ENCODE measurements at regions not wholly inside any gene's neighbourhood (a gene's known extent, or its start where the extent isn't known, plus 50 kb on each side); places are given as distances from the start of the nearest gene placed in this dataset.
A peak's percentile ranks its signal among the peaks of the same experiment; 100 is the strongest.

- no peaks in the 10 kb centered on the region for H3K79me2 ChIP-seq (ENCODE audit: control insufficient read depth, insufficient read depth, low read length)
- no peaks in the 10 kb centered on the region for H3K4me1 ChIP-seq (ENCODE audit: control insufficient read depth, insufficient read depth, low read length)
- SMC1A ChIA-PET (ENCODE audit: uncharacterized antibody, unreplicated experiment): no interaction called here
- POLR2A ChIA-PET: no interaction called here
- ATAC-seq: peak; percentile 25; the same call in 2 of the 3 replicates
- BruUV-seq (replicated peaks): no TSS peak
- no peak overlapping the region for H3K4me2 ChIP-seq (ENCODE audit: control insufficient read depth, insufficient read depth)
- WGBS (ENCODE audit: insufficient coverage, insufficient replicate concordance, low lambda C conversion rate, missing lambda C conversion rate): 5% methylated on average over 2 of the region's 2 CpGs
- TF ChIP-seq NFXL1 (IDR thresholded peaks at IDR 0.05; ENCODE audit: borderline replicate concordance) (no peak), MYB (IDR thresholded peaks at IDR 0.05; ENCODE audit: borderline replicate concordance, low read depth, low read length) (no peak), ZNF592 (IDR thresholded peaks at IDR 0.05) (no peak), SUZ12 (IDR thresholded peaks at IDR 0.05; ENCODE audit: unreplicated experiment) (no peak), FOXM1 (IDR thresholded peaks at IDR 0.05; ENCODE audit: low read depth, low read length) (no peak), SMARCA5 (IDR thresholded peaks at IDR 0.05) (no peak), ZBED1 (IDR thresholded peaks at IDR 0.05; ENCODE audit: borderline replicate concordance) (no peak), SPI1 (IDR thresholded peaks at IDR 0.05; ENCODE audit: borderline replicate concordance, insufficient read depth, low read depth, low read length) (no peak)
- H2AFZ ChIP-seq (ENCODE audit: control insufficient read depth, low read depth, low read length): no peak overlapping the region
- H3K27ac ChIP-seq (ENCODE audit: control insufficient read depth, insufficient read depth): no peak overlapping the region
- RAD21 ChIA-PET (ENCODE audit: unreplicated experiment): interaction anchor here (0.7 kb wide), 1 partner anchor 104 kb away, joined by 3 read pairs; no protein-coding TSS in a partner anchor
- no peak for FAIRE-seq
- H4K20me1 ChIP-seq (ENCODE audit: control insufficient read depth, insufficient read depth): no peaks in the 10 kb centered on the region
- no peak overlapping the region for H3K4me3 ChIP-seq
- no peak overlapping the region for H3K9ac ChIP-seq (ENCODE audit: control insufficient read depth, insufficient read depth, low read length)
- no peaks in the 10 kb centered on the region for H3K36me3 ChIP-seq (ENCODE audit: control insufficient read depth in 2 of 2, insufficient read depth in 2 of 2, low read length in 1 of 2)
- intact Hi-C loops (cut with micrococcal nuclease; ENCODE audit: unreplicated experiment) (no loop called here), in situ Hi-C loops (cut with MboI) (no loop called here)
- H3K9me3 ChIP-seq (replicated peaks; ENCODE audit: control insufficient read depth, insufficient read depth, low read length): no peaks in the 10 kb centered on the region
- no peaks in the 10 kb centered on the region for H3K27me3 ChIP-seq (replicated peaks in 1 of 2; ENCODE audit: control insufficient read depth in 2 of 2, insufficient read depth in 2 of 2, low read length in 1 of 2)
- CTCF ChIA-PET: no interaction called here
- DNase-seq (ENCODE audit: low read depth, low spot score): no peak
These were observed 534.3 kb downstream of the ETS1 start for GRCh38 chr11:128052912-128053641.

Data from GM12878 (cell line).